GM12878 (cell line): ENCODE measurements at regions not wholly inside any gene's neighbourhood (a gene's known extent, or its start where the extent isn't known, plus 50 kb on each side); places are given as distances from the start of the nearest gene placed in this dataset.

Source experiments
- ATAC-seq: fragments of 200-7000 bp; cut with Tn5 transposase; 3 replicates; pipeline ENCODE4 v1.9.1; 2020; ENCODE audit warnings: mild to moderate bottlenecking, moderate library complexity
- BruUV-seq: library from RNA; stranded (reverse); fragments of 400-500 nt; replicated peaks from 2 replicates; lab custom pipeline; 2021; lab: Mats Ljungman, UMichigan
- CTCF ChIA-PET: fragments of 300-600 bp; sonication (Branson Sonifier 250); formaldehyde crosslinking; extraction: SDS; loops from one replicate; lab custom pipeline; 2021; ENCODE audit warnings: inconsistent platforms; lab: Yijun Ruan, JAX
- POLR2A ChIA-PET: fragments of 350-600 bp; formaldehyde crosslinking; extraction: SDS; loops from one replicate; lab custom pipeline; 2021; ENCODE audit warnings: inconsistent platforms; lab: Charles Lee
- RAD21 ChIA-PET: fragments of 300-600 bp; sonication (Branson Sonifier 250); formaldehyde crosslinking; loops from one replicate; lab custom pipeline; 2023; ENCODE audit warnings: antibody characterized with exemption; ENCODE audit not compliant: unreplicated experiment; lab: Charles Lee
- SMC1A ChIA-PET: fragments of 300-600 bp; sonication (Branson Sonifier 250); formaldehyde crosslinking; loops from one replicate; lab custom pipeline; 2023; ENCODE audit not compliant: unreplicated experiment, uncharacterized antibody; lab: Charles Lee
- DNase-seq: peaks from one replicate; pipeline ENCODE4 v3.0.0-alpha.2; 2011; ENCODE audit warnings: low read depth, low spot score
- FAIRE-seq: peaks from 3 replicates; lab custom pipeline; 2011; peaks lifted over from hg19 to GRCh38; lab: Jason Lieb, UNC
- H2AFZ ChIP-seq: 2 replicates; pipeline ENCODE4 v1.6.0; 2011; ENCODE audit warnings: low read depth, low read length, control low read depth; ENCODE audit not compliant: control insufficient read depth
- H3K27ac ChIP-seq: 2 replicates; pipeline ENCODE4 v1.5.1; 2011; ENCODE audit warnings: control low read depth; ENCODE audit not compliant: control insufficient read depth, insufficient read depth
- H3K27me3 ChIP-seq, 2 experiments: replicated peaks in 1 of 2; 2 replicates each; pipeline versions ENCODE4 v1.6.0 to v1.6.1; 2011; ENCODE audit warnings: low read length in 1 of 2; ENCODE audit not compliant: control insufficient read depth in 2 of 2, insufficient read depth in 2 of 2
- H3K36me3 ChIP-seq, 2 experiments: 2 replicates each; pipeline ENCODE4 v1.5.1; 2011; ENCODE audit warnings: low read length in 1 of 2; ENCODE audit not compliant: control insufficient read depth in 2 of 2, insufficient read depth in 2 of 2
- H3K4me1 ChIP-seq: 2 replicates; pipeline ENCODE4 v1.6.1; 2011; ENCODE audit warnings: mild to moderate bottlenecking, low read length, moderate library complexity, mixed read lengths; ENCODE audit not compliant: control insufficient read depth, insufficient read depth
- H3K4me2 ChIP-seq: 2 replicates; pipeline ENCODE4 v1.6.0; 2011; ENCODE audit warnings: control low read depth; ENCODE audit not compliant: control insufficient read depth, insufficient read depth
- H3K4me3 ChIP-seq: fragments of 200-600 bp; sonication (generic); 2 replicates; pipeline ENCODE4 v1.5.1; 2016
- H3K79me2 ChIP-seq: 2 replicates; pipeline ENCODE4 v1.6.0; 2011; ENCODE audit warnings: low read length; ENCODE audit not compliant: control insufficient read depth, insufficient read depth
- H3K9ac ChIP-seq: 2 replicates; pipeline ENCODE4 v1.8.0; 2011; ENCODE audit warnings: low read length, control low read depth, mixed read lengths; ENCODE audit not compliant: control insufficient read depth, insufficient read depth
- H3K9me3 ChIP-seq: replicated peaks from 3 replicates; pipeline ENCODE4 v1.5.1; 2011; ENCODE audit warnings: mild to moderate bottlenecking, low read length; ENCODE audit not compliant: control insufficient read depth, insufficient read depth
- H4K20me1 ChIP-seq: 2 replicates; pipeline ENCODE4 v1.6.0; 2011; ENCODE audit not compliant: control insufficient read depth, insufficient read depth
- ATF7 ChIP-seq: fragments of 450-650 bp; IDR thresholded peaks from 2 replicates; pipeline ENCODE4 v1.6.1; 2016; ENCODE audit warnings: low read depth, mild to moderate bottlenecking
- RAD21 ChIP-seq: IDR thresholded peaks from 2 replicates; pipeline ENCODE4 v1.6.1; 2011; ENCODE audit warnings: mild to moderate bottlenecking, low read depth, low read length, moderate library complexity; ENCODE audit not compliant: insufficient read depth
- SMC3 ChIP-seq: IDR thresholded peaks from 2 replicates; pipeline ENCODE4 v1.6.1; 2011; ENCODE audit warnings: low read length, improper control_type of control experiment, borderline replicate concordance
- YY1 ChIP-seq: IDR thresholded peaks from 2 replicates; pipeline ENCODE4 v1.6.1; 2011; ENCODE audit warnings: low read depth, mild to moderate bottlenecking, low read length
- WGBS: methylation state at CpG from one replicate; pipeline ENCODE4 v1.1.6; 2016; ENCODE audit warnings: low lambda C conversion rate; ENCODE audit not compliant: insufficient replicate concordance, insufficient coverage; ENCODE audit errors: missing lambda C conversion rate; 5-methylcytosine and 5-hydroxymethylcytosine counted together
- in situ Hi-C: fragments of 300-500 bp; cut with MboI; formaldehyde crosslinking; loops from 9 replicates; pipeline ENCODE4 v1.14.3; 2018; ENCODE audit warnings: mixed read lengths
- intact Hi-C: fragments of 100-400 bp; cut with micrococcal nuclease; formaldehyde crosslinking; loops from one replicate; pipeline ENCODE4 v1.14.2; 2022; ENCODE audit not compliant: unreplicated experiment
- TF ChIP-seq, protein P1 (sequence below), 3 experiments: IDR thresholded peaks in 2 of 3; conservative IDR thresholded peaks in 1 of 3; 2 replicates each; pipeline ENCODE4 v1.5.1; 2011; ENCODE audit warnings: low read depth in 3 of 3, low read length in 3 of 3, mild to moderate bottlenecking in 3 of 3, control low read depth in 2 of 3, moderate library complexity in 2 of 3, inconsistent platforms in 1 of 3, mixed read lengths in 1 of 3; ENCODE audit not compliant: control insufficient read depth in 2 of 3, insufficient read depth in 1 of 3; ENCODE audit errors: extremely low read depth in 1 of 3

DNA sequence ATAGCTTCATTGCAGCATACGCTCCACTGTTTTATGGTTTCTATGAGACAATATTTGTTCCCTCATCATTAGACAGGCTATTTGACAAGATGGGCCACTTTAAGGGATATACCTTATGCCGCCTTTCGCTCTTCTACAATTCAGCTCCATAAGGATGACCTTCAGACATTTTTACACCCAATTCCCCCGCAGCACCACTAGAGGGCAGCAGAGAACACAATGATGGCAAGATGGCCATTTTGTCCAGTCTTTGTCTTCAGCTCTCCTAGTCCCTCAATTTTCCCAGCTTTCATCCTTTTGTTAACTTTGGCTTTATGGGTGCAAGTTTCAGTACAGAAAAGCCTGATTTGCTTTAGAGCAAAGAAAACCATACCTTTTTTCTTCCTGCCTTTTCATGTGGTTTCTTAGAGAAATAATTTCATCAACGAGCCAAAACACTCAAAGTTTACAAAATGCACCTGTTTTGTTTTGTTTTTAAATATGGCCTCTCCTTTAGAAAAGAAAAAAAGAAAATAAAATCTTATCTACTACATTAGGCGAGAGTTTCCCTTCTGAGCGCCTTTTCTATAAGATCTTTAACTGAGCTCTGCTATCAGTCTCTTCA is 355.3 kb downstream of the TOX3 start:
- FAIRE-seq (peak; percentile 62), DNase-seq (peak; percentile 15), ATAC-seq (peak; percentile 69)
- in situ Hi-C loops = loop anchor here (5.0 to 25.0 kb wide), 2 partner anchors 721 to 1096 kb away; no protein-coding TSS in a partner anchor
- Histone ChIP-seq H2AFZ (peak overlapping the region; percentile 31), H3K4me1 (no peaks in the 10 kb centered on the region), H3K79me2 (no peaks in the 10 kb centered on the region), H3K9ac (no peak overlapping the region), H3K27ac (no peak overlapping the region), H3K36me3 (no peaks in the 10 kb centered on the region), H3K4me2 (no peak overlapping the region), H3K9me3 (no peaks in the 10 kb centered on the region), H3K4me3 (no peak overlapping the region), H4K20me1 (no peaks in the 10 kb centered on the region), H3K27me3 (no peaks in the 10 kb centered on the region)
- BruUV-seq = no TSS peak
- RAD21 ChIA-PET = interaction anchor here (0.9 to 2.6 kb wide), 13 partner anchors 9 to 1092 kb away, joined by 3 to 65 read pairs (median 5); no protein-coding TSS in a partner anchor
- SMC1A ChIA-PET = interaction anchor here (0.6 to 4.7 kb wide), 23 partner anchors 9 to 830 kb away, joined by 3 to 85 read pairs (median 5); no protein-coding TSS in a partner anchor
- intact Hi-C loops = loop anchor here (1.0 to 5.0 kb wide), 3 partner anchors 336 to 831 kb away; no protein-coding TSS in a partner anchor
- no peak for TF ChIP-seq ATF7
- TF ChIP-seq, protein P1, sequence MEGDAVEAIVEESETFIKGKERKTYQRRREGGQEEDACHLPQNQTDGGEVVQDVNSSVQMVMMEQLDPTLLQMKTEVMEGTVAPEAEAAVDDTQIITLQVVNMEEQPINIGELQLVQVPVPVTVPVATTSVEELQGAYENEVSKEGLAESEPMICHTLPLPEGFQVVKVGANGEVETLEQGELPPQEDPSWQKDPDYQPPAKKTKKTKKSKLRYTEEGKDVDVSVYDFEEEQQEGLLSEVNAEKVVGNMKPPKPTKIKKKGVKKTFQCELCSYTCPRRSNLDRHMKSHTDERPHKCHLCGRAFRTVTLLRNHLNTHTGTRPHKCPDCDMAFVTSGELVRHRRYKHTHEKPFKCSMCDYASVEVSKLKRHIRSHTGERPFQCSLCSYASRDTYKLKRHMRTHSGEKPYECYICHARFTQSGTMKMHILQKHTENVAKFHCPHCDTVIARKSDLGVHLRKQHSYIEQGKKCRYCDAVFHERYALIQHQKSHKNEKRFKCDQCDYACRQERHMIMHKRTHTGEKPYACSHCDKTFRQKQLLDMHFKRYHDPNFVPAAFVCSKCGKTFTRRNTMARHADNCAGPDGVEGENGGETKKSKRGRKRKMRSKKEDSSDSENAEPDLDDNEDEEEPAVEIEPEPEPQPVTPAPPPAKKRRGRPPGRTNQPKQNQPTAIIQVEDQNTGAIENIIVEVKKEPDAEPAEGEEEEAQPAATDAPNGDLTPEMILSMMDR (IDR thresholded peaks at IDR 0.05 in 2 of 3, conservative IDR thresholded peaks at IDR 0.05 in 1 of 3; ENCODE audit: control insufficient read depth in 2 of 3, extremely low read depth in 1 of 3, insufficient read depth in 1 of 3, low read depth in 3 of 3, low read length in 3 of 3) = peak; percentile 91
- TF ChIP-seq RAD21 = peak; percentile 85
- TF ChIP-seq SMC3 = peak; percentile 86
- peak; percentile 93 for TF ChIP-seq YY1
- CTCF ChIA-PET = interaction anchor here (0.6 to 6.1 kb wide), 50 partner anchors 9 to 1354 kb away, joined by 3 to 113 read pairs (median 4); no protein-coding TSS in a partner anchor
- 22% methylated on average over 7 of the region's 7 CpGs for WGBS
- POLR2A ChIA-PET = no interaction called here
